Keratinocyte (primary cell): ENCODE measurements at regions not wholly inside any gene's neighbourhood (a gene's known extent, or its start where the extent isn't known, plus 50 kb on each side); places are given as distances from the start of the nearest gene placed in this dataset.

Experiments used
- DNase-seq: peaks from one replicate; pipeline ENCODE4 v3.0.0-alpha.2; 2011; ENCODE audit warnings: low read depth, missing footprints, low spot score
- FAIRE-seq: peaks from 2 replicates; lab custom pipeline; 2011; peaks lifted over from hg19 to GRCh38; lab: Jason Lieb, UNC
- H2AFZ ChIP-seq: 2 replicates; pipeline ENCODE4 v1.6.0; 2012; ENCODE audit warnings: low read length, control low read depth, inconsistent platforms; ENCODE audit not compliant: control insufficient read depth
- H3K27ac ChIP-seq: 2 replicates; pipeline ENCODE4 v1.5.1; 2011; ENCODE audit warnings: low read length; ENCODE audit not compliant: control insufficient read depth, insufficient read depth
- H3K27me3 ChIP-seq: 3 replicates; pipeline ENCODE4 v1.6.0; 2011; ENCODE audit warnings: low read length; ENCODE audit not compliant: control insufficient read depth, insufficient read depth; ENCODE audit errors: extremely low read depth
- H3K36me3 ChIP-seq, 2 experiments: 2 replicates in 1 of 2; 3 replicates in 1 of 2; pipeline ENCODE4 v1.5.1; 2011; ENCODE audit warnings: low read length in 2 of 2, mild to moderate bottlenecking in 1 of 2; ENCODE audit not compliant: control insufficient read depth in 2 of 2, insufficient read depth in 2 of 2; ENCODE audit errors: extremely low read depth in 1 of 2
- H3K4me1 ChIP-seq: 3 replicates; pipeline ENCODE4 v1.5.1; 2011; ENCODE audit warnings: low read length; ENCODE audit not compliant: control insufficient read depth, insufficient read depth; ENCODE audit errors: extremely low read depth
- H3K4me2 ChIP-seq: 3 replicates; pipeline ENCODE4 v1.6.0; 2011; ENCODE audit warnings: low read depth, low read length; ENCODE audit not compliant: control insufficient read depth, insufficient read depth; ENCODE audit errors: extremely low read depth
- H3K4me3 ChIP-seq, 3 experiments: fragments of 200-600 bp in 1 of 3; sonication (generic) in 1 of 3; 2 replicates in 2 of 3; 3 replicates in 1 of 3; pipeline ENCODE4 v1.5.1; 2011 to 2016; ENCODE audit warnings: low read length in 3 of 3, mild to moderate bottlenecking in 3 of 3, control low read depth in 2 of 3, inconsistent platforms in 1 of 3, low read depth in 1 of 3, mixed read lengths in 1 of 3, mixed run types in 1 of 3, moderate library complexity in 1 of 3; ENCODE audit not compliant: control insufficient read depth in 2 of 3, insufficient read depth in 2 of 3; ENCODE audit errors: extremely low read depth in 1 of 3
- H3K79me2 ChIP-seq: 2 replicates; pipeline ENCODE4 v1.6.0; 2012; ENCODE audit warnings: low read length; ENCODE audit not compliant: control insufficient read depth, insufficient read depth
- H3K9ac ChIP-seq: 3 replicates; pipeline ENCODE4 v1.6.0; 2011; ENCODE audit warnings: low read length; ENCODE audit not compliant: control insufficient read depth, insufficient read depth; ENCODE audit errors: extremely low read depth
- H3K9me1 ChIP-seq: 3 replicates; pipeline ENCODE4 v1.6.0; 2011; ENCODE audit warnings: low read length; ENCODE audit not compliant: control insufficient read depth, insufficient read depth; ENCODE audit errors: extremely low read depth
- H3K9me3 ChIP-seq: 2 replicates; pipeline ENCODE4 v1.5.1; 2012; ENCODE audit warnings: low read depth, low read length; ENCODE audit not compliant: control insufficient read depth
- H4K20me1 ChIP-seq: 3 replicates; pipeline ENCODE4 v1.6.0; 2011; ENCODE audit warnings: low read length; ENCODE audit not compliant: control insufficient read depth, insufficient read depth; ENCODE audit errors: extremely low read depth
- EZH2 ChIP-seq: IDR thresholded peaks from one replicate; pipeline ENCODE4 v1.6.1; 2012; ENCODE audit warnings: inconsistent platforms, mild to moderate bottlenecking, low read length, moderate library complexity
- dilution Hi-C: fragments of 300-500 bp; cut with MboI; formaldehyde crosslinking; loops from one replicate; pipeline ENCODE4 v1.7.0; 2020; ENCODE audit warnings: low sequenced_read_pairs; ENCODE audit not compliant: extremely low pct_ligation_motif_present
- TF ChIP-seq, protein P1 (sequence below), 3 experiments: IDR thresholded peaks in 1 of 3; conservative IDR thresholded peaks in 1 of 3; optimal IDR thresholded peaks in 1 of 3; 2 replicates in 2 of 3; 3 replicates in 1 of 3; pipeline versions ENCODE3 to v1.5.1; 2011; ENCODE audit warnings: low read length in 3 of 3, mild to moderate bottlenecking in 3 of 3, moderate library complexity in 2 of 3, control low read depth in 1 of 3, inconsistent platforms in 1 of 3; ENCODE audit not compliant: insufficient read depth in 2 of 3; ENCODE audit errors: extremely low read depth in 1 of 3

DNA sequence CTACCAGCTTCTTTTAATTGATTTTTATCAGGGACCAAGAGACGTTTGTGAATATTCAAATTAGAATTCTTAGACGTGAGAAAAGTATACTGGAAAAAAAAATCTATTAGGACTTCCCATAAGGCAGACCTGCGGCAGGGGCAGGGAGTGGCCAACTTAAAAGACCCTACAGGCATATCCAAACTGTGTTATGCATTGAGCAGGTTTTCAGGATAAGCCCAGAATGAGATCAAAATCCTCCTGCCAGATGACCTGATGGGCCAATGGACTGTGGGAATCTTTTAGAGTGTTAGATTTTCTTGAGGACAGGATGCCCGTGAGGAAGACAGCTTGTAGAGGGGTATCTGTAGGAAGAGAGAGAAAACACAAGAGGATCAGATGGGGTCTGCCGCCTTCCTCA, 391.5 kb downstream of the CD83 start:
- no peak overlapping the region for H3K4me2 ChIP-seq
- no peak overlapping the region for H2AFZ ChIP-seq
- H3K36me3 ChIP-seq: no peaks in the 10 kb centered on the region
- H4K20me1 ChIP-seq: no peaks in the 10 kb centered on the region
- H3K9ac ChIP-seq: no peak overlapping the region
- peaks cover 4% of the 10 kb centered on the region for H3K4me1 ChIP-seq
- no peaks in the 10 kb centered on the region for H3K9me1 ChIP-seq
- H3K9me3 ChIP-seq: no peaks in the 10 kb centered on the region
- DNase-seq (no peak), FAIRE-seq (no peak)
- no peak overlapping the region for H3K27ac ChIP-seq
- dilution Hi-C loops: no loop called here
- no peaks in the 10 kb centered on the region for H3K27me3 ChIP-seq
- TF ChIP-seq, protein P1, sequence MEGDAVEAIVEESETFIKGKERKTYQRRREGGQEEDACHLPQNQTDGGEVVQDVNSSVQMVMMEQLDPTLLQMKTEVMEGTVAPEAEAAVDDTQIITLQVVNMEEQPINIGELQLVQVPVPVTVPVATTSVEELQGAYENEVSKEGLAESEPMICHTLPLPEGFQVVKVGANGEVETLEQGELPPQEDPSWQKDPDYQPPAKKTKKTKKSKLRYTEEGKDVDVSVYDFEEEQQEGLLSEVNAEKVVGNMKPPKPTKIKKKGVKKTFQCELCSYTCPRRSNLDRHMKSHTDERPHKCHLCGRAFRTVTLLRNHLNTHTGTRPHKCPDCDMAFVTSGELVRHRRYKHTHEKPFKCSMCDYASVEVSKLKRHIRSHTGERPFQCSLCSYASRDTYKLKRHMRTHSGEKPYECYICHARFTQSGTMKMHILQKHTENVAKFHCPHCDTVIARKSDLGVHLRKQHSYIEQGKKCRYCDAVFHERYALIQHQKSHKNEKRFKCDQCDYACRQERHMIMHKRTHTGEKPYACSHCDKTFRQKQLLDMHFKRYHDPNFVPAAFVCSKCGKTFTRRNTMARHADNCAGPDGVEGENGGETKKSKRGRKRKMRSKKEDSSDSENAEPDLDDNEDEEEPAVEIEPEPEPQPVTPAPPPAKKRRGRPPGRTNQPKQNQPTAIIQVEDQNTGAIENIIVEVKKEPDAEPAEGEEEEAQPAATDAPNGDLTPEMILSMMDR (optimal IDR thresholded peaks at IDR 0.05 in 1 of 3, IDR thresholded peaks at IDR 0.05 in 1 of 3, conservative IDR thresholded peaks at IDR 0.05 in 1 of 3; ENCODE audit: extremely low read depth in 1 of 3, insufficient read depth in 2 of 3, low read length in 3 of 3): no peak
- no peak for TF ChIP-seq EZH2
- no peak overlapping the region for H3K4me3 ChIP-seq
- H3K79me2 ChIP-seq: no peaks in the 10 kb centered on the region

GRCh38 chr6:14510038-14510437, 392.5 kb downstream of the CD83 start:
- Histone ChIP-seq H4K20me1 (no peaks in the 10 kb centered on the region), H3K4me1 (peaks cover 4% of the 10 kb centered on the region), H3K4me2 (no peak overlapping the region), H3K79me2 (no peaks in the 10 kb centered on the region), H3K9me3 (no peaks in the 10 kb centered on the region), H3K27ac (no peak overlapping the region), H3K27me3 (no peaks in the 10 kb centered on the region), H3K9ac (no peak overlapping the region), H3K9me1 (no peaks in the 10 kb centered on the region), H3K36me3 (no peaks in the 10 kb centered on the region), H3K4me3 (no peak overlapping the region), H2AFZ (no peak overlapping the region)
- dilution Hi-C loops: no loop called here
- FAIRE-seq (no peak), DNase-seq (no peak)
- TF ChIP-seq, protein P1 (optimal IDR thresholded peaks at IDR 0.05 in 1 of 3, IDR thresholded peaks at IDR 0.05 in 1 of 3, conservative IDR thresholded peaks at IDR 0.05 in 1 of 3; ENCODE audit: extremely low read depth in 1 of 3, insufficient read depth in 2 of 3, low read length in 3 of 3): no peak
- no peak for TF ChIP-seq EZH2
